Astrocyte of the spinal cord (primary cell): ENCODE measurements at regions not wholly inside any gene's neighbourhood (a gene's known extent, or its start where the extent isn't known, plus 50 kb on each side); places are given as distances from the start of the nearest gene placed in this dataset.
"Not testable (repeated sequence)": the region's sequence is repeated elsewhere in the genome, so short reads cannot be mapped to it uniquely, and the experiment has no call there.

Experiments
- DNase-seq: peaks from one replicate; pipeline ENCODE4 v3.0.0; 2011; ENCODE audit warnings: low read depth, low spot score
- H3K4me3 ChIP-seq: 2 replicates; pipeline ENCODE4 v1.5.1; 2011; ENCODE audit warnings: low read depth, mild to moderate bottlenecking, low read length, moderate library complexity
- CTCF ChIP-seq: IDR thresholded peaks from 2 replicates; pipeline ENCODE4 v1.5.1; 2012; ENCODE audit warnings: low read depth, mild to moderate bottlenecking, low read length, inconsistent platforms
- in situ Hi-C: cut with HindIII; loops from 2 replicates; pipeline ENCODE4 v1.10.0; 2017; ENCODE audit warnings: low sequenced_read_pairs

- in situ Hi-C loops: no loop called here
- TF ChIP-seq CTCF: no peak
- DNase-seq: peak; percentile 56
These were observed 740.1 kb upstream of the PITX2 start for GRCh38 chr4:111362941-111363361.

GRCh38 chr4:111377880-111378279 is 755.0 kb upstream of the PITX2 start:
- DNase-seq, in situ Hi-C loops, H3K4me3 ChIP-seq: not testable (repeated sequence)

More at GRCh38 chr4:111362941-111363361, 740.1 kb upstream of the PITX2 start:
- H3K4me3 ChIP-seq: no peak overlapping the region

- TF ChIP-seq CTCF: no peak
- H3K4me3 ChIP-seq: no peak overlapping the region
- DNase-seq: no peak
- in situ Hi-C loops: no loop called here
These were observed 756.7 kb upstream of the FAM241A start for GRCh38 chr4:111388561-111388960.

- no peak for TF ChIP-seq CTCF
- in situ Hi-C loops: no loop called here
- no peak overlapping the region for H3K4me3 ChIP-seq
- DNase-seq: no peak
These were observed 753.4 kb upstream of the FAM241A start for GRCh38 chr4:111391829-111392228.

GRCh38 chr4:111393781-111394180 is 751.5 kb upstream of the FAM241A start:
- in situ Hi-C loops: no loop called here
- no peak overlapping the region for H3K4me3 ChIP-seq
- DNase-seq: no peak
- TF ChIP-seq CTCF: no peak

- no peak overlapping the region for H3K4me3 ChIP-seq
- no peak for DNase-seq
- in situ Hi-C loops: no loop called here
- TF ChIP-seq CTCF: no peak
These were observed 746.3 kb upstream of the FAM241A start for GRCh38 chr4:111398906-111399330.

GRCh38 chr4:111399623-111400022 is 745.6 kb upstream of the FAM241A start:
- DNase-seq: peak; percentile 20
- H3K4me3 ChIP-seq: no peak overlapping the region
- in situ Hi-C loops: no loop called here
- TF ChIP-seq CTCF: no peak
